NOMO-1 (cell line): ENCODE measurements at regions not wholly inside any gene's neighbourhood (a gene's known extent, or its start where the extent isn't known, plus 50 kb on each side); places are given as distances from the start of the nearest gene placed in this dataset.
"Not testable (repeated sequence)": the region's sequence is repeated elsewhere in the genome, so short reads cannot be mapped to it uniquely, and the experiment has no call there.

Experiments used
- DNase-seq, 2 experiments: peaks; one replicate each; lab custom pipeline; 2025; ENCODE audit not compliant: unreplicated experiment in 2 of 2; lab: John Stamatoyannopoulos, UW

GRCh38 chrX:96502507-96502906, 182.1 kb upstream of the DIAPH2 start:
- DNase-seq, result no peak

DNA sequence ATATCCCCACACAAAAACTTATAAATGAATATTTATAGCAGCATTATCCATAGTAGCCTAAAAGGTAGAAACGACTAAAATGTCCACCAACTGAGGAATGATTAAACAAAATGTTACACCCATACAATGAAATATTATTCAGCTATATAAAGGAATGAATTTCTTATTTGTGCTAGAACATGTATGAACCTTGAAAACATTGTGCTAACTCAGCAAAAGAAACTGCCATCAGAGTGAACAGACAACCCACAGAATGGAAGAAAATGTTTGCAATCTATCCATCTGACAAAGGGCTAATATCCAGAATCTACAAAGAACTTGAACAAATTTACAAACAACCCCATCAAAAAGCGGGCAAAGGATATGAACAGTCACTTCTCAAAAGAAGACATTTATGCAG, 155.3 kb upstream of the DIAPH2 start:
- not testable (repeated sequence) for DNase-seq

GRCh38 chrX:96538104-96538725, 146.4 kb upstream of the DIAPH2 start:
- DNase-seq, result no peak

DNA sequence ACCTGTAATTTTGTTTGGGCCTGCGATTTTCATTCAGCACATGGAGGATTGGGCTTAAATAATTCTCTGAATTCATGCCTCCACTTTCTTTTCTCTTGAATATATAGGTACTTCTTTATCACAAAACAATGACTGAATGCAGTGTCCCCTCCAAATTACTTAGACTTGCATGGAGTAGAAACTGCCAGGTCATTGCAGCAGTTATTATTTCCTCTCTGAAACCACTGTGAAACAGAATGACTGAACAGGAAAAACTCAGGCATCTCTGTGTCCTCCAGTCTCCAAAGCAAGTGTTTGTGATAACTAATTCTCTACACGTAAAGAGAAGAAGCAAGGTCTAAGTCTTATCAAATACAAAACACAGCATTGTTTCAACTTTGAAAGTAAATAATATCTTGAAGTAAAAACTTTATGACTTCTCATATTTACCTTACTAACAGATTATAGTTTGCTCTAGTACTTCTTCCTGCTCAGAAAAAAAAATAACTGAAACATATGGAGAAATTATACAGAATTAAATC, 144.5 kb upstream of the DIAPH2 start:
- DNase-seq, result peak in 1 of 2 experiments; percentile 82

GRCh38 chrX:96546281-96546680, 138.4 kb upstream of the DIAPH2 start:
- not testable (repeated sequence) for DNase-seq

GRCh38 chrX:96551322-96551872, 133.2 kb upstream of the DIAPH2 start:
- DNase-seq, result peak in 1 of 2 experiments; percentile 10

GRCh38 chrX:96556886-96557285, 127.8 kb upstream of the DIAPH2 start:
- DNase-seq, result no peak

DNA sequence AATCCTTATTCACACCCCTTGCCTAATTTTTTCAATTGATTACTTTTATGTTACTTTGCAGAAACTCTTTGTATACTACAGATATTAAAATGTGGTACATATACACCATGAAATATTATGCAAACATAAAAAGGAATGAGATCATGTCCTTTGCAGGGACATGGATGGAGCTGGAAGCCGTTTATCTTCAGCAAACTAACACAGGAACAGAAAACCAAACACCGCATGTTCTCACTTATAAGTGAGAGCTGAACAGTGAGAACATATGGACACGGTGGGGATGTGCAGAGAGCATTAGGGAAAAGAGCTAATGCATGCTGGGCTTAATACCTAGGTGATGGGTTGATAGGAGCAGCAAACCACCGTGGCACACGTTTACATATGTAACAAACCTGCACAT, 123.5 kb upstream of the DIAPH2 start:
- DNase-seq, result not testable (repeated sequence)

DNA sequence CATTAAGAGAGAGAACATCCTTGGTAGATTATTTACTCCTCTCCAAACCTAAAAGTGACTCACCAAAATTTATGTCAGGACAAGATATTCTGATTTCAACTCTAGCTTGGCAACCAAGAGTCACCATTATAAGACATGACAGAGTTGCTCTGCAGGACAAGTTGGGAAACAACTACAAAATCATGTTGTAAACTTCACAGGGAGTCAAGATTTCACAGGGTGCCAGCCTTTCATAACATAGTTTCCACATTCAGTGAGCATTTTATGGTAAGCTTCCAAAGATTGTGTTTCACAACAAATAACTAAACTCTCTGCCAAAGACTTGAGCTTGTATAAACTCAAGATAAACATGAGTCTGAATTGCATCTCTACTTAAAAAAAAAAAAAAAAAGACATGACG, 121.0 kb upstream of the DIAPH2 start:
- DNase-seq, result no peak

GRCh38 chrX:96564595-96564994, 120.0 kb upstream of the DIAPH2 start:
- DNase-seq, result peak; percentile 30 to 54

DNA sequence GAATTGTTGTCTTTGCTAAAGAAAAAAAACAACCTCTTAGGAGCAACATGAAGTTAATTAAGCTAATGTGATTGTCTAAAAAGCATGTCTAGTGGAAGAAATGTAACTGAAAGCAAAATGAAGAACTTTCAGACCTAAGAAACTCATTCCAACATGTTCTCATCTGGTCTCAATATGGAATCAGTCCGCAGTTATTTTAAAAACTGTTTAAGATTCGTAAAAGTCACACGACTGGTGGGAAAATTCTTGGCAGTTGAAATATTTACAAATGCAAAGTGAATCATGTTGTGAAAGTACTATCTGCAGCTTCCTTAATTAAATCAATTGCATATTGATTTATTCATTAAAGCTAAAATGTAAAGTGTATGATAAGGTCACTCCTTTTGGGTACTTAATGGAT, 117.8 kb upstream of the DIAPH2 start:
- DNase-seq, result no peak

DNA sequence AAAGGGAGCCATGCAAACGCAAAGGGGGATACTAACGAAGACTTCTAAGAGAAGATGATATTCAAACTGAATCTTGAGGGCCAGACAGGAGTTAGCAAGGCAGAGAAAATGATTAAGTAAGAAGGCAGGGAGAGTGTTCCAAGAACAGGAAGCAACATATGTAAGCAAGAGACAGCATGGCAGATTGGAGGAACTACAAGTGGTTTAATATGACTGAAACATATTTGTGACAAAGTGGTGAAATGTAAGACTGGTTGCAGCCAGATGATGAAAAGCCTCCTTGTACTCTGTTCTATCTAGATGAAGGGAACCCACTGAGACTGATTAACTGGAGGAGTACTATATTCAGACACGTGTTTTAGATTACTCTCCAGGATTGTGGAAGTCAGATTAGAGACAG, 116.6 kb upstream of the DIAPH2 start:
- peak in 1 of 2 experiments; percentile 71 for DNase-seq

DNA sequence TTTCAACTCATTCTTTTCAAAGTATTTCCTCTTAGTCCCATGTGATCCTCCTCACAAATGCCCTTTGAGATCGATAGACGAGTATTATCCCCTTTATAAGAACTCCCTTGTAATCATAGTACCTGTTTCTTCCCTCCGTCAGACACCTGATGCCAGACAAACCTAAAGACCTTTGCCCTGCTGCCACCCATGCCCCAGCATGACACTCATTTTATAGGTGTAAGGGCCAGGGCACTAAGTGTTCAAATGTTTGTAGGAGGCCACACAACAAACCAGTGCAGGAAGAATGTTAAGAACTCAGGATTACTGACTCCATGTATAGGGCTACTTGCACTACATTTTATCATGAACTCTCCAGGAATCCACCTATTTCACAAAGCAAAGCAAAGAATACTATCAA, 115.6 kb upstream of the DIAPH2 start:
- no peak for DNase-seq

DNA sequence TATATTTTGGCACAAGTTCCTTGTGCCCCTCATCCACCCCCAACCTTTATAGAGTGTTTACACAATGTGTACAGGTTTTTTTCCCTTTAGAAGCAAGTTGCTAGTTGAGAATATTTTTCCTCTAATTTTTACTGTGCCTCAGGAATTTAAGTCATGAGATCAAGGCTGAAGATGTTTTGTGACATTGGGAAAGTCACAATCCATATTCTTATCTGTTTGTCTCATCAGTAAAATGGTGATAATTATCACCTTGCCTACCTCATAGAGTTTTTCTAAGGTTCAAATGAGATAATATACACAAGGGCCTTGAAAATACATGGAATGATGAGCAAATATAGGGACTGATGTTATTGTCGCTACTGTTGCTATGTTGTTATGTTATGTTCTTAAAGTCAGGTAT, 109.6 kb upstream of the DIAPH2 start:
- no peak for DNase-seq

DNA sequence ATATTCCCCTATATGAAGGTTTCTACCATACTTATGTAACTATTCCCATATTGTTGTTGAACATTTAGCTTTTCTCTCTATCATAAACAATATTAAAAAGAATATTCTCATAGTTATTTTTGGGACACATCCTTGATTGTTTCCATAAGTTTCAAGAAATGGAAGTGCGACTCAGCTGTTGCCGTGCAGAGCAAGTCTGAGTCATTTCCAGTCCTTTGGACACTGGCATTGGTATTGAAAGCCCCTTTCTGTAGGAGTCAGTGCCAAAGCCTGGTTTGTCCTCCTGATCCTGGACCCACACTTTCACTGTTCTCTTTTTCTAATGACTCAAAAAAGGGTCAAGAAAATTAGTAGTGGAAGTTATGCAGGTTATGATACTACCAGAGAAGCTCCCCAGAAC, 108.3 kb upstream of the DIAPH2 start:
- DNase-seq, result no peak

DNA sequence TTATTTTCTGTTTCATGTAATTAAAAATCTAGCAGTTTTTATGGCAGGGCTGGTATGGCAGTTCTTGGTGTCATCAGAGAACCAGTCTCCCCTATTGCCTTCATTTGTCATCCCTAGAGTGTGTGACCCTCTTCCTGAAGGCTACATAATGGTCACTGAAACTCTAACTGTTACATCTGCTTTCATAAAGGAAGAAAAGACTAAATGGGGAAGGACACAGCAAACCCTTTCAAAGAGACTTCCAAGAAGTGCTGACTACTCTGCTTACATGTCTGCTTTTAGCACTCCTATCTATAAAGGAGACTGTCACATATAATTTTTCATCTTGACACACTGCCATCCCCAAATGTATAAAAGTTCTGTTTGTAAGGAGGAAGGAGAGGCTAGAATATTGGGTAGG, 105.9 kb upstream of the DIAPH2 start:
- DNase-seq, result peak in 1 of 2 experiments; percentile 22

DNA sequence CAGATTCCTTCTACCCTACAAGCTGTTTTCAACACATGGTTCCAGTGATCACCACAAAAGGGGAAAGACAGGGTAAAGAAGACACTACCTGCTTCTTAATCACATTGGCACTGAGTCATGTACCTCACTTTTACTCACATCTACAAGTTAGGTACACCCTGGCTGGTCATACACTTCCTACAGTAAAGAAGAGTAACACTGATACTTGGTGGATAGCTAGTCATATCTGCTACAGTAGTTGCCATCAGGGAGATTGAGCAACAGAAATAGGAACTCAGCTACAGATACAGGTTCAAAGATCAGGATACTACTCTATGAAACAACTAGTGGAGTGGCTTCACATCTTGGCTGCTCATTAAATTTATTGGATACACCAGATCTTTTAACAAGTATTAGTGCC, 105.4 kb upstream of the DIAPH2 start:
- no peak for DNase-seq

- no peak for DNase-seq
These were observed 94.2 kb upstream of the DIAPH2 start for GRCh38 chrX:96590403-96590802.

GRCh38 chrX:96591421-96591820, 93.2 kb upstream of the DIAPH2 start:
- DNase-seq, result peak in 1 of 2 experiments; percentile 21

DNA sequence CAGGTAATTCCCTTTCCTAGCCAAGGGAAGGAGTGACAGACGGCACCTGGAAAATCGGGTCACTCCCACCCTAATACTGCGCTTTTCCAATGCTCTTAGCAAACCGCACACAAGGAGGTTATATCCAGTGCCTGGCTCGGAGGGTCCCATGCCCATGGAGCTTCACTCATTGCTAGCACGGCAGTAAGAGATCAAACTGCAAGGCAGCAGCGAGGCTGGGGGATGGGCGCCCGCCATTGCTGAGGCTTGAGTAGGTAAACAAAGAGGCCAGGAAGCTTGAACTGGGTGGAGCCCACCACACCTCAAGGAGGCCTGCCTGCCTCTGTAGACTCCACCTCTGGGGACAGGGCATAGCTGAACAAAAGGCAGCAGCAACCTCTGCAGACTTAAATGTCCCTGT, 86.8 kb upstream of the DIAPH2 start:
- DNase-seq, result not testable (repeated sequence)

DNA sequence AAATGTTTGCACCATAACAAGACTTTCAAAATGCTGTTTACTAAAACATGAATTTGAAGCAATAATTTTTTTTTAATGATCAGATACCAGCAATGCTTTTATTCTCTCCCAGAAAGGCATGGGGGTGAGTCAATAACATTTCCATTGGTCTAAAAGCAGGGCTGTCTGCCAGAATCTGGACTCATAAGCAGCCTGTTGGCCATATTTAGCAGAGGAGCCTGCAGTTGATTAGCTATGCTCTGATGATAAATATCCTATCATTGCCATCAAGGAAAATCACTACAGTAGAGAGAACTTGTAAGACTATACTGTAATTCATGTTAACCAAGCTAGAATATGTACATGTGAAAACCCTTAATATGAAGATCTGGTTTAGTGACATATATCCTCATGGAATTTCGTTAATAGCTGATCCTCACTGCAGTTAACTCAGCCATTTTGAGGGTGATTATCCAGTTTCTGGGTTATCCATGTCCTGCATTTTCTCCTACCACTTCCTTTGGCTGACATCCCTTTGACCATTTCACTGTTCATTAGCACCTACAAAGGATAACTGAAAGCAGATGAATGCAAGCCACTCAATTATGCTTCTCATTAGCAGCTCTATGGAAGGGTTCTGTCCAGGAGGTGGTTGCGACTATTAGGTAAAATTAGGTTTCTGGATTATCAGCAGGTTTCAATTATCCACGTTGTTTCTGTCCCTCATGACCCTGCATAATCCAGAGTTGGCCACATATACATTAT, 72.9 kb upstream of the DIAPH2 start:
- DNase-seq, result no peak

GRCh38 chrX:96615448-96615847, 69.2 kb upstream of the DIAPH2 start:
- DNase-seq, result no peak
